ENCODE measurements at regions not wholly inside any gene's neighbourhood (a gene's known extent, or its start where the extent isn't known, plus 50 kb on each side); places are given as distances from the start of the nearest gene placed in this dataset.
"Not testable (repeated sequence)": the region's sequence is repeated elsewhere in the genome, so short reads cannot be mapped to it uniquely, and the experiment has no call there.

- no peak for FAIRE-seq
These were observed 1464.3 kb downstream of the UQCRFS1 start for GRCh38 chr19:27748551-27749152.

GRCh38 chr19:27746691-27747380 lies 1466.1 kb downstream of the UQCRFS1 start:
- FAIRE-seq = no peak

GRCh38 chr19:27745978-27746542 lies 1466.9 kb downstream of the UQCRFS1 start:
- no peak for FAIRE-seq

GRCh38 chr19:27744926-27745768 lies 1467.8 kb downstream of the UQCRFS1 start:
- no peak for FAIRE-seq

- no peak for FAIRE-seq
These were observed 1470.9 kb downstream of the UQCRFS1 start for GRCh38 chr19:27742041-27742440.

- no peak for FAIRE-seq
These were observed 1471.7 kb downstream of the UQCRFS1 start for GRCh38 chr19:27741236-27741635.

GRCh38 chr19:27740396-27740795 lies 1472.6 kb downstream of the UQCRFS1 start:
- no peak for FAIRE-seq

GRCh38 chr19:27738569-27739193 lies 1474.3 kb downstream of the UQCRFS1 start:
- FAIRE-seq = no peak

DNA sequence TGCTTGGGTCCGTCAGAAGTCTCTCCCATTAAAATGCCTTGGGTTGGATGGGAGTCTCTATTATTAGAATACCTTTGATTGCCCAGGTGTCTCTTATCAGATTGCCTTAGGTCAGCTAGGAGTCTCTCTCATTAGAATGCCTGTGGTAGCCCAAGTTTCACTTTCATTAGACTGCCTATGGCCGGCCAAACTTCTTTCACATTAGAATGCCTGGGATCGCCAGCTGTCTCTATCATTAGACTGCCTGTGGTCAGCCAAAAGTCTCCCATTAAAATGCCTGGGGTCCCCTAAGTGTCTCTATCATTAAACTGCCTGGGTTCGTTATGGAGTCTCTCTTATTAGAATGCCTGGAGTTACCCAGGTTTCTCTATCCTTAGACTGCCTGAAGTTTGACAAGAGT lies 1476.7 kb downstream of the UQCRFS1 start:
- FAIRE-seq = no peak

DNA sequence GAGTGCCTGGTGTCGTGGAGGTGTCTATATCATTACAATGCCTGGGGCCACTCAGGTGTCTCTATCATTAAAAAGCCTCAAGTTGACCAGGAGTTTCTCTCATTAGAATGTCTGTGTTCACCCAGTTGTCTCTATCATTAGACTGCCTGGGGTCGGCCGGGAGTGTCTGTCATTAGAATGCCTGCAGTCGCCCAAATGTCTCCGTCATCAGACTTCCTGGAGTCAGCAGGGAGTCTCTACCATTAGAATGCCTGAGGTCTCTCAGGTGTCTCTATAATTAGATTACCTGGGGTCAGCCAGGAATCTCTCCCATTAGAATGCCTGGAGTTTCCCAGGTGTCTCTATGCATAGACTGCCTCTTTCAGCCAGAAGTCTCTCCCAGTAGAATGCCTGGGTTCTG lies 1477.6 kb downstream of the UQCRFS1 start:
- FAIRE-seq = no peak

GRCh38 chr19:27734496-27735220 lies 1478.3 kb downstream of the UQCRFS1 start:
- no peak for FAIRE-seq

DNA sequence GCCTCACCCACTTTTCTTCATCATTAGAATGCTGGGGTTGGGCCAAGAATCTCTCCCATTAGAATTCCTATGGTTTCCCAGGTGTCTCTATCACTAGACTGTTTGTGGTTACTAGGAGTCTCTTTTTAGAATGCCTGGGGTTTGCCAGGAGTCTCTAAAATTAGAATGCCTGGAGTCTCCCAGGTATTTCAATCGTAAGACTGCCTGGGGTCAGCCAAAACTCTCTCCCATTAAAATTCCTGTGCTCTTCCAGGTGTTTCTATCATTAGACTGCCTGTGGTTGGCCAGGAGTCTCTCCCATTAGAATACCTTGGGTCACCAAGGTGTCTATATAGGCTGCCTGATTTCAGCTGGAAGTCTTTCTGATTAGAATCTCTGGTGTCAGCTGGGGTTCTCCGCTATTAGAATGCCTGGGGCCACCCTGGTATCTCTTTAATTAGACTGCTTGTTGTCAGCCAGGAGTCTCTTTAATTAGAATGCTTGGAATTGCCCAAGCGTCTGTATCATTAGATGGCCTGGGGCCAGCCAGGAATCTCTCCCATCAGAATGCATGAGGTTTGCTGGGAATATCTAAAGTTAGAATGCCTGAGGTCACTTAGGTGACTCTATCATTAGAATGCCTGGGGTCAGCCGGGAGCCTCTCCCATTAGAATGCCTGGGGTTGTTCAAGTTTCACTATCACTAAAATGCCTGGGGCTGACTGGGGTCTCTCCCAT lies 1479.2 kb downstream of the UQCRFS1 start:
- no peak for FAIRE-seq

GRCh38 chr19:27729332-27729731 lies 1483.6 kb downstream of the UQCRFS1 start:
- FAIRE-seq = no peak

GRCh38 chr19:27722625-27723024 lies 1490.3 kb downstream of the UQCRFS1 start:
- no peak for FAIRE-seq

- FAIRE-seq = no peak
These were observed 1492.8 kb downstream of the UQCRFS1 start for GRCh38 chr19:27720155-27720554.

DNA sequence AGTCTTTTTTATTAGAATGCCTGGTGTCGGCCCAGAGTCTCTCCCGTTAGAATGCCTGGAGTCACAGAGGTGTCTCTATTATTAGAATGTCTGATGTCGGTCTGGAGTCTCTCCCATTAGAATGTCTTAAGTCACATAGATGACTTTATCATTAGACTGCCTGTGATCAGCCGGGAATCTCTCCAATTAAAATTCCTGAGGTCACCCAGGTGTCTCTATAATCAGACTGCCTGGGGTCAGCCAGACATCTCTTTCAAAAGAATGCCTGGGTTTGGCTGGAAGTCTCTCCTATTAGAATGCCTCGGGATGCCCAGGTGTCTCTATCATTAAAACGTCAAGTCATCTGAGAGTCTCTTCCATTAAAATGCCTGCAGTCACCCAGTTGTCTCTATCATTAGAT lies 1493.9 kb downstream of the UQCRFS1 start:
- FAIRE-seq = no peak

DNA sequence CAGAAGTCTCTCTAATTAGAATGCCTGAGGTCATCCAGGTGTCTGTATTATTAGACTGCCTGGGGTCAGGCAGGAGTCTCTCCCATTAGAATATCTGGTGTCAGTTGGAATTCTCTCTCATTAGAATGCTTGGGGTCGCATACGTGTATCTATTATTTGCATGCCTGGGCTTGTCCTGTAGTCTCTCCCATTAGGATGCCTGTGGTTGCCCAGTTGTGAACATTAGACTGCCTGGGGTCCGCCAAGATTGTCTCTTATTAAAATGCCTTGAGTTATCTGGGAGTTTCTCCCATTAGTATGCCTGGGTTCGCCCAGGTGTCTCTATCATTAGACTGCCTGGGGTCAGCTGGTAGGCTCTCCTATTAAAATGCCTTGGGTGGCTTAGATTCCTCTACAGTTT lies 1494.7 kb downstream of the UQCRFS1 start:
- FAIRE-seq = no peak

DNA sequence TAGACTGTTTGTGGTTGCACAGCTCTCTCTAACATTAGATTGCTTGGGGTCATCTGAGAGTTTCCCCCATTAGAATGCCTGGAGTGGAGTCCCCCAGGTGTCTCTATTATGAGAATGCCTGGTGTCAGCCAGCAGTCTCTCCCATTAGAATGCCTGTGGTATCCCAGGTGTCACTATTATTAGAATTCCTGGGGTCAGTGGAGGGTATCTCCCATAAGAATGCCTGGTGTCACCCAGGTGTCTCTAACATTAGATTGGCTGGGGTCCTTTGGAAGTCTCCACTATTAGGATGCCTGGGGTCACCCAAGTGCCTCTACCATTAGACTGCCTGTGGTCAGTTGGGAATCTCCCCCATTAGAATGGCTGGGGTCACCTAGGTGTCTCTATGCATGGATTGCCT lies 1495.1 kb downstream of the UQCRFS1 start:
- no peak for FAIRE-seq

DNA sequence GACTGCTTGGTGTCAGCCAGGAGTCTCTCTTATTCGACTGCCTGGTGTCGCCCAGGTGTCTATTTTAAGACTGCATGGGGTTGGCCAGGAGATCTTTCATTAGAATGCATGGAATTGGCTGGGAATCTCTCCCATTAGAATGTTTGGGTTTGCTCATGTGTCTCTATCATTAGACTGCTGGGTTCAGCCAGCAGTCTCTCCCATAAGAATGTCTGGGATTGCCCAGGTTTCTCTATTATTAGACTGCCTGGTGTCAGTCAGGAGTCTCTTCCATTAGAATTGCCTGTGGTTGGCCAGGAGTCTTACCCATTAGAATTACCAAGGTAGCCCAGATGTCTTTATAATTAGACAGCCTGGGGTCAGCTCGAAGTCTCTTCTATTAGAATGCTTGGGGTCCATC lies 1496.0 kb downstream of the UQCRFS1 start:
- FAIRE-seq = no peak

- FAIRE-seq = no peak
These were observed 1498.1 kb downstream of the UQCRFS1 start for GRCh38 chr19:27714857-27715256.

GRCh38 chr19:27709496-27709895 lies 1503.5 kb downstream of the UQCRFS1 start:
- FAIRE-seq = no peak

DNA sequence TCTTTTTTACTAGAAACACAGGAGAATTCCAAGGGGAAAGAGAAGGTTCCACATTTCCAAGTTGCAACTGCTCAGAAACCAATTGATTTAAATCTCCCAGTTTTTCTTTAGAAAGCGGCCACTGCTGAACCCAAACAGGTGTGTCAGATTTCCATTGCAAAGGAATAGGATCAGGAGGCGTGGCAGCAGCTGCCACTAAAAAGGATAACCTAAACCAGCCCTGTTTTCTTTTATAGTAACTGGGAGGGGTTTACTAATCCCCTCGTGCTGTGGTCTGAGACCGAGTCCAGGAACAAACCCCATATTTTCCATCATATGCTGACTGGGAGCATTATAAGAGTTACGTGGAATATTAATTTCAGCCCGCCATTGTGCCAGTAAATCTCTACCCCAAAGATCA lies 1504.0 kb downstream of the UQCRFS1 start:
- FAIRE-seq = not testable (repeated sequence)

All from TTC549 (cell line).